ENCODE measurements at regions not wholly inside any gene's neighbourhood (a gene's known extent, or its start where the extent isn't known, plus 50 kb on each side); places are given as distances from the start of the nearest gene placed in this dataset.

- no peak for TF ChIP-seq RFXANK (CRISPR knock-in tag; IDR thresholded peaks at IDR 0.05)
- TF ChIP-seq MAF1 (CRISPR knock-in tag; IDR thresholded peaks at IDR 0.05; ENCODE audit: borderline replicate concordance), result no peak
- TF ChIP-seq HNF1B (CRISPR knock-in tag; IDR thresholded peaks at IDR 0.05), result no peak
- no peak for TF ChIP-seq SSRP1 (CRISPR knock-in tag; IDR thresholded peaks at IDR 0.05)
- TF ChIP-seq GTF3A (CRISPR knock-in tag; conservative IDR thresholded peaks at IDR 0.05), result no peak
- TF ChIP-seq DDIT3 (CRISPR knock-in tag; IDR thresholded peaks at IDR 0.05), result no peak
- TF ChIP-seq ZNF318 (CRISPR knock-in tag; IDR thresholded peaks at IDR 0.05), result no peak
Observed at GRCh38 chr18:78878335-78878734, 101.3 kb upstream of the SALL3 start (continued).

Data from HepG2 (cell line).